Duodenal mucosa (tissue), 2 donors: ENCODE measurements at regions not wholly inside any gene's neighbourhood (a gene's known extent, or its start where the extent isn't known, plus 50 kb on each side); places are given as distances from the start of the nearest gene placed in this dataset.
A peak's percentile ranks its signal among the peaks of the same experiment; 100 is the strongest.

Experiments
- H3K27ac ChIP-seq: one replicate; pipeline ENCODE4 v1.7.0; 2013; ENCODE audit warnings: low read depth, low read length
- H3K27me3 ChIP-seq, 2 donors: one replicate each; pipeline ENCODE4 v1.7.0; 2013; ENCODE audit warnings: low read length in 2 of 2, control low read depth in 1 of 2; ENCODE audit not compliant: insufficient read depth in 2 of 2, control insufficient read depth in 1 of 2
- H3K36me3 ChIP-seq, 2 donors: one replicate each; pipeline ENCODE4 v1.7.0; 2013; ENCODE audit warnings: low read length in 2 of 2, control low read depth in 1 of 2; ENCODE audit not compliant: insufficient read depth in 2 of 2, control insufficient read depth in 1 of 2
- H3K4me1 ChIP-seq, 2 donors: one replicate each; pipeline ENCODE4 v1.7.0; 2013; ENCODE audit warnings: low read length in 2 of 2, control low read depth in 1 of 2; ENCODE audit not compliant: insufficient read depth in 2 of 2, control insufficient read depth in 1 of 2
- H3K4me3 ChIP-seq, 2 donors: one replicate each; pipeline ENCODE4 v1.7.0; 2013; ENCODE audit warnings: low read length in 2 of 2, low read depth in 1 of 2
- H3K9ac ChIP-seq, 2 donors: one replicate each; pipeline ENCODE4 v1.7.0; 2013; ENCODE audit warnings: low read length in 2 of 2, low read depth in 1 of 2
- H3K9me3 ChIP-seq, 2 donors: one replicate each; pipeline ENCODE4 v1.7.0; 2013; ENCODE audit warnings: low read length in 2 of 2, control low read depth in 1 of 2; ENCODE audit not compliant: control insufficient read depth in 1 of 2

DNA sequence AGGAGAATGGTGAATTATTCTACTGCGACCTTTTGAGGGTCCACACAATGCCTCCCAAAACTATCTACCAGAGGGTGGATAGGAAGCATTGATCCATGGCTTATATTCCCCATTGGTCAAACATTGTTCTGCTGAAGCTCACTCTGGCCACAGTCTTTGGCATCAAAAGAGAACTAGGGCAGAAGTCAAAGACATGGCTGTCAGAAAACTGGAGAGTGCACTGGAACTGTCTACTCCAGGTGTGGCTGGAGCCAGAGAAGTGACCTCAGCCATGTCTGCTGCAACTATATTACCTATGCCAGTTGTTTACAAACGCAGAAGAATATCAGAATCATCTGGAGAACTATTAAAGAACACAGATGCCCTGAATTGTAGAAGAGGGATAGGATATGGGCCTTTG lies 238.7 kb upstream of the USP25 start:
- no peaks in the 10 kb centered on the region for H3K4me1 ChIP-seq
- no peaks in the 10 kb centered on the region for H3K27me3 ChIP-seq
- H3K9ac ChIP-seq: no peak overlapping the region
- H3K4me3 ChIP-seq: no peak overlapping the region
- H3K9me3 ChIP-seq: no peaks in the 10 kb centered on the region
- no peak overlapping the region for H3K27ac ChIP-seq
- H3K36me3 ChIP-seq: no peaks in the 10 kb centered on the region

DNA sequence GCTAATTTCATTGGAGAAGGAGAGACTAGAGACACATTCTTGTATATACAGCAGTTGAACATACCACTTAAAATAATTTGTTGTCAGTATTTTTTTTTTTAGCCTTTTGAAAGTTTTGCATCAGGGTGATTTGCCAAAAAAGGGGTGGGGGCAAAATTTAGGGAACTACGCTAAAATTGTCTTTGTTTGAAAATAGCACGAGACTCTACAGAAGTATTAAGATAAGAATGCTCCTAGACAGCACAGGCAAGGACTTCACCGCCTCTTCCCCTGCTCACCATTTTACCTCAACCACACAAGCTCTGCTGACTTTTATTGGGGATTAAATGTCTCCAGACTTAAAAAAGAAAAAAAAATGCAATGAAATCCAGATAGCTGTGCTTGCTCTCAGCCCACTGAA lies 236.1 kb upstream of the USP25 start:
- Histone ChIP-seq H3K9ac (no peak overlapping the region), H3K27ac (no peak overlapping the region), H3K9me3 (no peaks in the 10 kb centered on the region), H3K4me1 (no peaks in the 10 kb centered on the region), H3K4me3 (no peak overlapping the region), H3K36me3 (no peaks in the 10 kb centered on the region), H3K27me3 (no peaks in the 10 kb centered on the region)

DNA sequence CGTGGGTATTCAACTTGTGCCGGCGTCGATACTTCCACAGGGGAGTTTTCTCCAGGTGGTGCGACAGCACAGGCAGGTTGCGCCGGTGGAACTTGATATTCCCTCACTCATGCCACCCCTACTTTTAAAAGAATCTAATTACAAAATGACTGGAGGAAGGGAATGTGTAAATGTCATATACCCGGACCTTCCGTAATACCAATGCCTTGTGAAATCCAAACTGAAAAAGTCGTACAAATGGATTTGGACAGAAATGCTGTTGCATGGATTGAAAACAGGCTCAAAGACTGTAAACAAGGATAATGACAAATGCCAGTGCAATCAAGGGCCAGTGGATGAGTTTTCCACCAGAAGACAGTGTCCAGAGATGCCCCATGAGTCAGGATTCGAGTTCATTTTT lies 235.3 kb upstream of the USP25 start:
- no peaks in the 10 kb centered on the region for H3K27me3 ChIP-seq
- H3K9me3 ChIP-seq: no peaks in the 10 kb centered on the region
- H3K4me1 ChIP-seq: no peaks in the 10 kb centered on the region
- H3K36me3 ChIP-seq: no peaks in the 10 kb centered on the region
- no peak overlapping the region for H3K27ac ChIP-seq
- H3K4me3 ChIP-seq: no peak overlapping the region
- no peak overlapping the region for H3K9ac ChIP-seq

DNA sequence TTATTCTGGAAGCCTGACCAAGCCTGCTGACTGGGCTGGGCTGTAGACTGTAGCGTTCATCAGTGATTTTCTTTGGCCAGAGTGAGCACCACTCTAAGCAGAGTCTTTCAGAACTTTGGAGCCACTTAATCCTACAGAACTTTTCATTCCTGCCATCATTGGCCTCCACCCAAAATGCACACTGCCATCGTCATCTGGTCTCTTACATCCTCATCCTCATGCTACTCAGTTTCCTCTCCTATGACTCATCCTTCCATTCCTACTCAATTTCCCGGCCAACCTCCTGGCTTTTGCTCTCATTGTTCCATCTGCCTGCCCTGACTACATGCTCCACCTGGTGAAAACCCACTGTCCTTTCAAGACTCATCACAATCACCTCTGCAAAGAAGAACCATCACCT lies 233.8 kb upstream of the USP25 start:
- Histone ChIP-seq H3K27me3 (no peaks in the 10 kb centered on the region), H3K4me1 (no peaks in the 10 kb centered on the region), H3K9me3 (no peaks in the 10 kb centered on the region), H3K4me3 (no peak overlapping the region), H3K27ac (no peak overlapping the region), H3K9ac (no peak overlapping the region), H3K36me3 (no peaks in the 10 kb centered on the region)

DNA sequence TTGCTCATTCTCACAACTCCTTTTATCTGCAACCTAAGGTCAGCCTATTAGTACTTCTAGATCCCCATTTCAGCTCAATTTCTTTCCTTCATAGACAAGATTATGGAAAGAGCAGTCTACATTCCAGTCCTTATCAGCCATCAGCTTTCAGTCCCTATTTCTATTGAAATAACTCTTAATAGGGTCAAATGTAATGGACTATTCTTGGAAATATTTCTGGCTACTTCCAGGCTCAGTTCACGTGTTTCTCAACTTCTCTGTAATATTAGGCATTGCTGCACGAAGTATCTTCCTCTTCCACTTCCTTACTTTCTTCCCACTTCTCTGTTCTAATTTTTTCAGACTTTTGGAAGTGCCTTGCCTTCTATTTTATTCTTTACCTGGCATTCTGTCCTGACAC lies 232.9 kb upstream of the USP25 start:
- no peak overlapping the region for H3K4me3 ChIP-seq
- no peaks in the 10 kb centered on the region for H3K9me3 ChIP-seq
- H3K36me3 ChIP-seq: no peaks in the 10 kb centered on the region
- H3K9ac ChIP-seq: no peak overlapping the region
- H3K27me3 ChIP-seq: no peaks in the 10 kb centered on the region
- H3K27ac ChIP-seq: no peak overlapping the region
- no peaks in the 10 kb centered on the region for H3K4me1 ChIP-seq

DNA sequence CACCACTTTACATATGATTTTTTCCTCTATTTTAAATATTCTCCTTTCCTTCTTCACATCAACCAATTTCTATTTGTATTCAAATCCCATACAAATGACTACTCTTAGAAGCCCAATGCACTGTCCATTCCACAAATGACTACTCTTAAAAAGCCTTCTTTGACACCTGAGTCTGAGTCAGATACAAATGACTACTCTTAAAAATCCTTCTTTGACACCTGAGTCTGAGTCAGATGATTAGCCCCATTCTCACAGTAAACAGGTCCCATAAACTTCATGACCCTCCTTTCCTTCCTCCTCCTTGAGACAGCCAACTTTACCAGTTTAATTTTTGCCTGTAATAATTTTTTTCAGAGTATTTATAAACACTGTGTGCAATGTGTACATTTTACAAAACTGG lies 231.3 kb upstream of the USP25 start:
- Histone ChIP-seq H3K27ac (no peak overlapping the region), H3K9me3 (no peaks in the 10 kb centered on the region), H3K4me1 (no peaks in the 10 kb centered on the region), H3K27me3 (no peaks in the 10 kb centered on the region), H3K4me3 (no peak overlapping the region), H3K9ac (no peak overlapping the region), H3K36me3 (no peaks in the 10 kb centered on the region)

DNA sequence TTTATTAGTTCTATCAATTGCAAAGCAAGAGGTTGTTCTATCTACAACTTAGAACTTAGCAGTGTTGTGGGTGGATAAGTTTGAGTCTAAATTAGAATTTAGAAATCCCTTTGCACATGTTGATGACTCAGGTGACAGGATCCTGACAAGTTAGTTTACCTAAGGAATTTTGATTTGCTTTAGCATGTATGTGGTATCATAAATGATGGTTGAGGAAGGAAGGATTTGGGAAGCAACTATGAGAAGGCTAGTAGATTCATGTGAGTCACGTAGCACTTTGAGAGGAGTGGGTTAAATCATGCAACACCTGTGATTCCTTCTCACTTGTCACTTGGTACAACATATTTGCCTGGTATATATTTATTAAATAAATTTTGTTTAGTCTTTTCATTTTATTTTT lies 223.7 kb upstream of the USP25 start:
- H3K9ac ChIP-seq: no peak overlapping the region
- no peaks in the 10 kb centered on the region for H3K27me3 ChIP-seq
- H3K4me1 ChIP-seq: no peaks in the 10 kb centered on the region
- H3K4me3 ChIP-seq: no peak overlapping the region
- no peaks in the 10 kb centered on the region for H3K9me3 ChIP-seq
- H3K36me3 ChIP-seq: no peaks in the 10 kb centered on the region
- H3K27ac ChIP-seq: no peak overlapping the region

DNA sequence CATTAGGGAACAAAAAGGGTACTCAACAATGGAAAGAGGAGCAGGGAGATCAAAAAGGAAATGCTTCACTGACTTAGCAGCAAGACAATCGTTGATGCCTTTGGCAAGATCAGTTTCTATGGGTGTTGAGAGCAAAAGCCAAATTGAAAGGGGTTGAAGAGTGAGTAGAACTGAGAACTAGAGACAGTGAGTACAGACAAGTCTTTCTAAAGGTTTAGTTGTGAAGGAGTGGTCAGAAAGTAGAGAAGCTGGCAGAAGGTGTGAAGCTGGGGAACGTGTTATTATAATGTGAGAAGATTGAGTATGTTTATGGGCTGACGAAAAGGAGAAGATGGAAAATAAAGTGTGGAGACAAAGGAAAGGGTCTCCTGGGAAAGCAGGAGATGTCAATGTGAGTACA lies 221.2 kb upstream of the USP25 start:
- no peak overlapping the region for H3K4me3 ChIP-seq
- no peak overlapping the region for H3K27ac ChIP-seq
- no peaks in the 10 kb centered on the region for H3K4me1 ChIP-seq
- H3K27me3 ChIP-seq: no peaks in the 10 kb centered on the region
- no peaks in the 10 kb centered on the region for H3K36me3 ChIP-seq
- H3K9ac ChIP-seq: no peak overlapping the region
- H3K9me3 ChIP-seq: no peaks in the 10 kb centered on the region

DNA sequence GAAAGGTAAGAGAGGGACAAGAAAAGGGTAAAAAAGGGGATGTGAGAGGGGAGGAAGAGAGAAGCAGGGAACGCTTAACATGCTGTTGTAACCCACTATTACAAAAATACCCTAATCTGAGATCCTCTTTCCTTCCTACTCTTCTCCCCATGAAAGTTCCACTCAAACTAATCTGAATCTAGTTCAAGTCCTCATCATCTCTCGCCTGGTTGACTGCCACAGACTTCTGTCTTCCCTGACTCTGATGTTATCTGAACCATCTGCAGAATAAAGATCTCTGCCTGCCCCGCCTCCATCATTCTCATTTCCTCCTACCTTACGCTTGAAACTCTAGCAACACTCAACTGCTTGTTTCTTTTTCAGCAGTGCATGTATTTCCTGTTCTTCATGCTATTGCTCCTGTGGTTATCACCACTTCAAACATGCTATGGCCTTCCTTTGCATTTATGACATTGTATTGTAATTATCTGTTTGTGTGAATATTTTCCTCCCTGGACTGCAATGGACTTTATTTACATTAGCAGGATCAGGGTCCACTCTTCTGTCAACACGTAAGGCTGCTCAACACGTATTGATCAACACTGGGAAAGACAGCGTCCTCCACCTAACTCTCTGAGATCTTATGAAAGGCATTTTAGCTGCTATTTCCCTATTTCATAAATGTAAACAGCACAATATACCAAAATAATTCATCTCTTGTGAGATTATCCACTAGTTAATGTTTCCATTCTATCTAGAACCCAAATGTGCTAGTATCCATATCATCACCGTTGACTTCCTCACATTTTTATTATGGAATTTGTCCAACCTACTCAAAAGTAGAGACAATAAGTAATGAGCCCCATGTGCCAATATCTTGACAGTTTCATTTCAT lies 215.5 kb upstream of the USP25 start:
- no peak overlapping the region for H3K9ac ChIP-seq
- peak overlapping the region in 1 of 2 donors; percentile 1 for H3K4me3 ChIP-seq
- H3K27ac ChIP-seq: no peak overlapping the region
- H3K4me1 ChIP-seq: no peaks in the 10 kb centered on the region
- no peaks in the 10 kb centered on the region for H3K36me3 ChIP-seq
- H3K27me3 ChIP-seq: no peaks in the 10 kb centered on the region
- no peaks in the 10 kb centered on the region for H3K9me3 ChIP-seq

DNA sequence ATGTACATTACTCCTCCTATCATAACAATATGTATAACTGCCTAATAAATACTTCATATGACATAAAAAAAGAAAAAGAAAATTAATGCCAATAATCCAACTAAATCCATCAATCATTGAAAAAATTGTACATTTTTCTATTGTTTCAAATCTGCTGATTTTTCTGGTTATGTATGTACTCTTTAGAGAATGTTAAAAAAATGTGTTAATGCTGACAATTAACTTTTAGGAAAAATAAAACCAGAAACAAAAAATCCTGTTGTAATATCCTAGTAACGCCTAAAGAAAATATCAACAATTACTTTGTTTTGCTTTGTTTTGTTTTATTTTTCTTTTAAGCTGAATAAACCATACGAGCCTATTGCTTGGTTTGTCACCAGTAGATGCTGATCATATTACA lies 213.9 kb upstream of the USP25 start:
- Histone ChIP-seq H3K27ac (no peak overlapping the region), H3K4me3 (no peak overlapping the region), H3K9me3 (no peaks in the 10 kb centered on the region), H3K4me1 (no peaks in the 10 kb centered on the region), H3K9ac (no peak overlapping the region), H3K27me3 (no peaks in the 10 kb centered on the region), H3K36me3 (no peaks in the 10 kb centered on the region)
